ENCODE measurements at regions not wholly inside any gene's neighbourhood (a gene's known extent, or its start where the extent isn't known, plus 50 kb on each side); places are given as distances from the start of the nearest gene placed in this dataset.

DNA sequence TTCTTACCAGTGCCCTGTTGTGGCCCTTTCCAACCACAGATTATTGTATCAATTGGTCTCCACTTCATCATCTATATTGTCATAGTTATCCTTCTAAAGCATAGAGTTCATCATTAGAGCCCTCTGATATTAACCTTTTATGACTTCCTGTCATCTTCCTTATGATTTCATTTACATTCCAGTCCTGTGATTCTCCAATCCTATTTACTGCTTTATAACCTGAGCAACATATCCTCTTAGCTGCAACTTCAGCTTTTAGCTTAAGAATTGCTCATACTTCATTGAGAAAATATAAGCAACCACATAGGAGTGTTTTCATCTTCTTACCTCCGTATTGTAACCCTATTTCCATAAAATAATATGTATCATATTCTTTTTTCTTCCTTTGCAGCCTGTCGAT, 252.6 kb upstream of the CENPE start:
- TF ChIP-seq, protein P1, sequence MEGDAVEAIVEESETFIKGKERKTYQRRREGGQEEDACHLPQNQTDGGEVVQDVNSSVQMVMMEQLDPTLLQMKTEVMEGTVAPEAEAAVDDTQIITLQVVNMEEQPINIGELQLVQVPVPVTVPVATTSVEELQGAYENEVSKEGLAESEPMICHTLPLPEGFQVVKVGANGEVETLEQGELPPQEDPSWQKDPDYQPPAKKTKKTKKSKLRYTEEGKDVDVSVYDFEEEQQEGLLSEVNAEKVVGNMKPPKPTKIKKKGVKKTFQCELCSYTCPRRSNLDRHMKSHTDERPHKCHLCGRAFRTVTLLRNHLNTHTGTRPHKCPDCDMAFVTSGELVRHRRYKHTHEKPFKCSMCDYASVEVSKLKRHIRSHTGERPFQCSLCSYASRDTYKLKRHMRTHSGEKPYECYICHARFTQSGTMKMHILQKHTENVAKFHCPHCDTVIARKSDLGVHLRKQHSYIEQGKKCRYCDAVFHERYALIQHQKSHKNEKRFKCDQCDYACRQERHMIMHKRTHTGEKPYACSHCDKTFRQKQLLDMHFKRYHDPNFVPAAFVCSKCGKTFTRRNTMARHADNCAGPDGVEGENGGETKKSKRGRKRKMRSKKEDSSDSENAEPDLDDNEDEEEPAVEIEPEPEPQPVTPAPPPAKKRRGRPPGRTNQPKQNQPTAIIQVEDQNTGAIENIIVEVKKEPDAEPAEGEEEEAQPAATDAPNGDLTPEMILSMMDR (conservative IDR thresholded peaks at IDR 0.05) = no peak
- no peak for TF ChIP-seq EZH2 (IDR thresholded peaks at IDR 0.05; ENCODE audit: low read depth)

All from PC-9 (cell line).